GM18907 (cell line): ENCODE measurements at regions not wholly inside any gene's neighbourhood (a gene's known extent, or its start where the extent isn't known, plus 50 kb on each side); places are given as distances from the start of the nearest gene placed in this dataset.

Experiments
- ATAC-seq: cut with Tn5 transposase; IDR thresholded peaks from one replicate; pipeline ENCODE4 v1.9.1; 2021; ENCODE audit warnings: mild to moderate bottlenecking, moderate library complexity; ENCODE audit not compliant: unreplicated experiment

DNA sequence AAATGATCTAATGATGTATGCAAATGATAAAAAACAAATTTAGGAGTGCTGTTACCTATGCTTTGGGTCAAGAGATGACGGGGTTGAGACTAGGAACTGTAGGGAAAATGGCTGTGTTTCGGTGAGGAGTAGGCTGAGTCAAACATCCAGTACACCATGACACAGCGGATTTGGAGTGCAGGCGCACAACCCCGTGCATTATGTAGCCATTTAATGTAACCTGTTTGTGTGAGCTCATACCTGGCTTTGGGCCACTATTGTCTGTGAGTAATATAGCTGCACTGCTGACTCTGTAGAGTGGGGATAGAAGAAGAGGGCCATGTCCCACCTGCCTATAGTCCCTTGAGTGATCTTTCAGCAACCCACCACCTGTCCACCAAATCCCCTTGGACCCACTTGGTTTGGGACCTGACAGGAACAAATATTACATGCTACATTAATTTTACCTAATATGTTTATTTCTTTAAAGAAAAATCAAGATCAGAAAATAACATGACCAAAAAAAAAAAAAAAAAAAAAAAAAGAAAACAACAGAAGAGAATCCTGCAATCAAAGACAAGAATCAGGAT lies 95.5 kb upstream of the KLHL1 start:
- ATAC-seq: no peak

DNA sequence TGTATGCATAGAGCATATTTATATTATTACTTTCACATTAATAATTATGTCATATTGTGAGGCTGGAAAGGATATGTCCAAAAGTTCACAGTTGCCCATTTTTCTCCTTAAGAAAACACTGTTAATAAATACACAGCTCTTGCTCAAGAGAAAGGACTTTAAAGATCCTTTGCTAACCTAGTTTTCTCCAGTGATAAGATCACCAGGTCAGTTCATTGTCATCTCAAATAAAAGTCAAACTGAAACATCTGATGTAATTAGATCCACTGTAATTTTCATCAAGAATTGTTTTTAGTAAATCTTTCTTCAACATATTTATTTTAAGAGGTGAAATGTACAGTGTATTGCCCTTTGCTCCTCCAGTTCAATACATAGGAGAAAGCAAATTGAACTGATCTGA lies 82.8 kb upstream of the KLHL1 start:
- ATAC-seq: no peak

DNA sequence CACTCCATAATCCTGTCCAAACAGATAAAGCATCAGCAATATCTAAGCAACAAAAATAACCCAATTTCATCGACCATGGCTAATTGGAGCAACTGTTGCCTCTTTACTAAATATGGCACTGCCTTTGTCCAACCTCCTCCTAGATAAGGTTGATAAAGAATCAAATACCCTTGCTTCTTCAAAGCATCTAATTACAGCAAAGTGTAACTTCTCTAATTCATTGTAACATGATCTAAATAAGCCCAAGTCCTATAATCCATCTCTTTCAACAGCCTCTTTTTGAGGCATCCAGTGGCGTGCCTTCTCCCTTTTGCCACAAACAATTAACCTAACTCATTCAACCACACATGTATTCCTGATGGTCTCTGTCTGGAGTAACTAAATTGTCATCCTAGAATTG lies 81.7 kb upstream of the KLHL1 start:
- ATAC-seq: no peak

DNA sequence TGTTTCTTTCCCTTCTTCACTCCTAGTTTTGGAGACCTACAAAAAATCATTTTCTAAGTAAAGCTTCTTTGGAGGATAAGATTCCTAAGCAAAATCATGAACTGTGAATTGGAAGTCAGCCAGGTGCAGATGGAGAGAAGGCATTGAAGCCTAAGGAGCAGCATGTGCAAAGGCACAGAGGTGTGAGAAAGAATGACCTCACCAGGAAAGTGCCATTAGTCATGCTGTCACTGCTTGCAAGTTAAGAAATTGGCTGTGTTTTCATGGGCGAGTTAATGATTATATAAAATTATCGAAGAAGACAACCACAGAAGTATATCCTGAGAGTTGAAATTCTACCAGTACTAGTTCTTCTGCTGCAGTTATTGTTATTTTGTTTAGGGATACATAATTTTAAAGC lies 80.3 kb upstream of the KLHL1 start:
- no peak for ATAC-seq

DNA sequence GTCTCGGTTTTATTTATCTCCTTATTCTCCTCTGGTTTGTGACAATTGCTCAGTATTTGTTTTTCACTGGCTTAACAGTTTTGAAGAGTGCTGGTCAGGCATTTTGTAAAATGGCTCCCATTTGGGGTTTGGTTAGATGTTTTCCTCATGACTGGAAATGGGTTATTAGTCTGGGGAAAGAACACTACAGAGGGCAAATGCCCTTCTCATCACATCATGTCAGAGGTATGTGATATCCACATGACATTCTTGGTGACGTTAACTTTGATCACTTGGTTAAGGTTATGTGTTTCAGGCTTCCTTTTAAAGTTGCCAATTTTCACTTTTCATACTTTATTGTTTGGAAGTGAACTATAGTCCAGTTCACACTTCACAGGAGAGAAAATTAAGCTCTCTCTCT lies 74.8 kb upstream of the KLHL1 start:
- ATAC-seq: no peak
